Upper lobe of left lung (tissue), 6 donors: ENCODE measurements at regions not wholly inside any gene's neighbourhood (a gene's known extent, or its start where the extent isn't known, plus 50 kb on each side); places are given as distances from the start of the nearest gene placed in this dataset.

ENCODE experiments used
- ATAC-seq, 2 donors: fragments of 200-7000 bp; cut with Tn5 transposase; one replicate each; pipeline ENCODE4 v1.9.1; 2022; ENCODE audit warnings: mild to moderate bottlenecking in 2 of 2, moderate library complexity in 2 of 2; ENCODE audit not compliant: low FRiP score in 2 of 2
- DNase-seq, 2 donors: peaks; one replicate each; pipeline ENCODE4 v3.0.0-alpha.2; 2019 to 2020
- H3K27ac ChIP-seq, 4 donors: fragments of 200-600 bp; sonication (generic); one replicate each; pipeline ENCODE4 v1.5.1; 2016 to 2019
- H3K27me3 ChIP-seq, 4 donors: fragments of 200-600 bp; sonication (generic); one replicate each; pipeline ENCODE4 v1.5.1; 2017 to 2019
- H3K36me3 ChIP-seq, 4 donors: fragments of 200-600 bp; sonication (generic); one replicate each; pipeline ENCODE4 v1.5.1; 2016 to 2019
- H3K4me1 ChIP-seq, 4 donors: fragments of 200-600 bp; sonication (generic); one replicate each; pipeline ENCODE4 v1.5.1; 2018 to 2019
- H3K4me3 ChIP-seq, 4 donors: fragments of 200-600 bp; sonication (generic); one replicate each; pipeline ENCODE4 v1.5.1; 2017 to 2019; ENCODE audit warnings: mild to moderate bottlenecking in 2 of 4, moderate library complexity in 1 of 4
- H3K9me3 ChIP-seq, 4 donors: fragments of 200-600 bp; sonication (generic); one replicate each; pipeline ENCODE4 v1.5.1; 2018 to 2019
- CTCF ChIP-seq, 6 experiments: fragments of 450-650 bp in 4 of 6; fragments of 200-600 bp in 2 of 6; sonication (generic) in 2 of 6; IDR thresholded peaks; one replicate each; pipeline ENCODE4 v1.5.1; 2016 to 2019; ENCODE audit warnings: antibody characterized with exemption in 6 of 6
- EP300 ChIP-seq, 4 donors: sonication (generic); formaldehyde crosslinking; IDR thresholded peaks; one replicate each; pipeline ENCODE4 v1.5.1; 2017; ENCODE audit warnings: antibody characterized with exemption in 4 of 4, control low read depth in 2 of 4
- POLR2A ChIP-seq, 4 donors: fragments of 450-650 bp; IDR thresholded peaks; one replicate each; pipeline ENCODE4 v1.5.1; 2016 to 2017; ENCODE audit warnings: antibody characterized with exemption in 4 of 4, mild to moderate bottlenecking in 2 of 4
- POLR2AphosphoS5 ChIP-seq, 2 donors: sonication (generic); formaldehyde crosslinking; IDR thresholded peaks; one replicate each; pipeline ENCODE4 v1.5.1; 2017; ENCODE audit warnings: antibody characterized with exemption in 2 of 2
- WGBS, 2 donors: methylation state at CpG; one replicate each; pipeline ENCODE4 v1.1.5; 2017 to 2018; 5-methylcytosine and 5-hydroxymethylcytosine counted together
- donor health status: DM: no; HTN: no; CAD: no; lungs with moderate emphysema.
- donor health status: DM: no; HTN: yes; CAD: no; lungs with severe emphysema.

GRCh38 chr9:113654605-113655428 is 191.3 kb downstream of the RGS3 start:
- no peak overlapping the region for H3K4me3 ChIP-seq
- H3K27me3 ChIP-seq: no peaks in the 10 kb centered on the region
- TF ChIP-seq EP300 (IDR thresholded peaks at IDR 0.05) (no peak), POLR2A (IDR thresholded peaks at IDR 0.05) (no peak), CTCF (IDR thresholded peaks at IDR 0.05) (no peak), POLR2AphosphoS5 (IDR thresholded peaks at IDR 0.05) (peak in 1 of 2 donors; percentile 64)
- H3K27ac ChIP-seq: peak overlapping the region; percentile 29 to 73 (median 69)
- H3K4me1 ChIP-seq: peaks cover 28 to 38% (median 34%) of the 10 kb centered on the region in 4 donors
- no peaks in the 10 kb centered on the region for H3K9me3 ChIP-seq
- ATAC-seq (peak; percentile 4 to 85), DNase-seq (peak; percentile 23 to 54)
- WGBS, 2 donors: 53% methylated on average over 13 of the region's 13 CpGs
- H3K36me3 ChIP-seq: no peaks in the 10 kb centered on the region

- Histone ChIP-seq H3K4me3 (no peak overlapping the region), H3K27me3 (no peaks in the 10 kb centered on the region), H3K27ac (no peak overlapping the region), H3K4me1 (peaks cover 28 to 38% (median 34%) of the 10 kb centered on the region in 4 donors), H3K9me3 (no peaks in the 10 kb centered on the region), H3K36me3 (no peaks in the 10 kb centered on the region)
- ATAC-seq (no peak), DNase-seq (peak in 1 of 2 donors; percentile 16)
- 61 to 64% methylated on average over 20 to 21 of the region's 21 CpGs for WGBS, 2 donors
- TF ChIP-seq CTCF (IDR thresholded peaks at IDR 0.05) (no peak), EP300 (IDR thresholded peaks at IDR 0.05) (no peak)
These were observed 193.5 kb downstream of the RGS3 start for GRCh38 chr9:113656771-113657670.

DNA sequence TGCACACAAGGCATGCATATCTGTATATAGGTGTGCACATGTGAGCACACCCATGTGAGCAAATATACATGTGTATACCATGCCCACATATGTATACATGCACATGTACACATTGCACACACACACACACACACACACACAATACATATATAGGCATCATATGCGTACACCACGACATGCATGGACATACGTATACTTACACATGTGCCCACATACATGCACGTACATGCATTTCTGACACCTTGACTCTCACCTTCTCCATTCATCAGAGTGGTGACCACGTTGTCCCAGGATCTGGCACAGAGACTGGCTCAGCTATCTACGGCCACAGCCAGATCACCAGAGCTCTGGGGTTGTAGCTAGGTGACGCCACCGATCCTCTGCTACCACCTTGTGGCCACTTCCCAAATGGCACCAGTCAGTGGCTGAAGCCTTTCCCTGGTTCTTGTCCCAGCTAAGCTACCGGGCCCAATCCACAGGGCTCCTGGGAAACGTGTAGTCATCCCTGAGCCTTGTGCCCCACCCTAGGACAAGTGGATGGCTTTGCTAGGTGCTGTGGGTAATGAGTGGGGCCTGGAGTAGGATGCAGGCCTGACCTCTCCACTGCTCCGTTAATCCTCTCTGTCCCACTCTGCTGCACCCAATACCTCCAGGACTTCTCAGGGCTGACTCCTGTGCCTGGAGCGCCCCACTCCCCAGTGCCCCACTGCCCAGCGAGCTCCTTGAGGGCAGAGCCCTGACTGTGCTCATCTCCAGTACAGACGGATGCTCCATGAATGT is 194.4 kb downstream of the RGS3 start:
- Histone ChIP-seq H3K27me3 (no peaks in the 10 kb centered on the region), H3K36me3 (no peaks in the 10 kb centered on the region), H3K4me1 (peaks cover 28 to 38% (median 34%) of the 10 kb centered on the region in 4 donors), H3K4me3 (no peak overlapping the region), H3K27ac (no peak overlapping the region), H3K9me3 (no peaks in the 10 kb centered on the region)
- WGBS, 2 donors: 26 to 30% methylated on average over 11 to 13 of the region's 14 CpGs
- peak; percentile 82 to 89 for ATAC-seq
- DNase-seq: peak in 1 of 2 donors; percentile 85
- TF ChIP-seq POLR2AphosphoS5 (IDR thresholded peaks at IDR 0.05) (no peak), POLR2A (IDR thresholded peaks at IDR 0.05) (peak in 1 of 4 donors; percentile 13), CTCF (IDR thresholded peaks at IDR 0.05) (peak; percentile 92 to 98 (median 96)), EP300 (IDR thresholded peaks at IDR 0.05) (no peak)

- H3K27me3 ChIP-seq: no peaks in the 10 kb centered on the region
- 44 to 46% methylated on average over 3 of the region's 3 CpGs for WGBS, 2 donors
- TF ChIP-seq EP300 (IDR thresholded peaks at IDR 0.05): no peak
- TF ChIP-seq POLR2AphosphoS5 (IDR thresholded peaks at IDR 0.05): no peak
- no peak for TF ChIP-seq CTCF (IDR thresholded peaks at IDR 0.05)
- TF ChIP-seq POLR2A (IDR thresholded peaks at IDR 0.05): no peak
- H3K4me3 ChIP-seq: no peak overlapping the region
- ATAC-seq (no peak), DNase-seq (peak in 1 of 2 donors; percentile 17)
- H3K4me1 ChIP-seq: peaks cover 28 to 38% (median 34%) of the 10 kb centered on the region in 4 donors
- no peak overlapping the region for H3K27ac ChIP-seq
- no peaks in the 10 kb centered on the region for H3K9me3 ChIP-seq
- no peaks in the 10 kb centered on the region for H3K36me3 ChIP-seq
These were observed 195.0 kb downstream of the RGS3 start for GRCh38 chr9:113658545-113658895.
